GM19239 (cell line): ENCODE measurements at regions not wholly inside any gene's neighbourhood (a gene's known extent, or its start where the extent isn't known, plus 50 kb on each side); places are given as distances from the start of the nearest gene placed in this dataset.

Experiments used
- DNase-seq: peaks from one replicate; pipeline ENCODE4 v3.0.0; 2011; ENCODE audit warnings: low spot score; ENCODE audit not compliant: insufficient read length
- FAIRE-seq: peaks from 2 replicates; lab custom pipeline; 2011; peaks lifted over from hg19 to GRCh38; lab: Jason Lieb, UNC

DNA sequence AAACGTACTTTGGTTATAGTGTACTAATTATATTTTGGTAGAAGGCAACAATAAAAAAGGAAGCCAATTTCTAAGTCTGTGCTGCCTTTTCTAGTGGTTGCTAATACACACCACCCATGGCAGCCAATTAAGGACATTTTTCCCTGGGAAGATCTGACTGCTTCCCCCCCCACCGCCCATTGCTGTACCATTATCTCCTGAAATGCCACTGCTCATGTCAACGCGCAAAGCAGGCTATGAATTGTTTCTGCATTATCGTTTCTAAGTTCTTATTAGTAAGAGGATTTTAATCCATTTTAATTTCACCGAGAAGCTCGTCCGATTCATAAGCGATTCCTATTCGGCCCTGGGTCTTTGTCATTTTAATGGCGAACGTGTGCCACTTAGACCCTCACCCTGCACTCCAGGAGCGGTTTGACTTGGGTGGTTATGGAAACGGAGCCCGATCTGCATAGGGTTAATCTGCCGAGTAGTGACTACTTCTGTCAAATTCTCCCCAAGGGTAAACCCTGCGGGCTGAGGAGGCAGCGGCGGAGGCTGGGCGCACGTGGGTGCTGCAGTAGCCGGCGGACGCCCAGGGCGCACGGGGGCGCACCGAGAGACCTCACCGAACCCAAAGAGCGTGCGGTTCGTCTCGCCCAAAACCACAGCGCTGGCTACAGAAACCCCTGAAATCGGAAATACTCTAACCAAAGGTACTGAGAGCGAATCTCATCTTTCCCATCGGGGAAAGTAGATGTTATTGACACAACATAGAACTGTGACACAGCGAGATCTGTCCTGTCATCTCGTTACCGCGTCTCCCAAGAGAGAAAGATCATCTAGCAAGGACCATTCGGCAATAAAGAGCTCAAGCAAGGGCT, 55.8 kb upstream of the SHC3 start:
- DNase-seq (no peak), FAIRE-seq (peak; percentile 31)

DNA sequence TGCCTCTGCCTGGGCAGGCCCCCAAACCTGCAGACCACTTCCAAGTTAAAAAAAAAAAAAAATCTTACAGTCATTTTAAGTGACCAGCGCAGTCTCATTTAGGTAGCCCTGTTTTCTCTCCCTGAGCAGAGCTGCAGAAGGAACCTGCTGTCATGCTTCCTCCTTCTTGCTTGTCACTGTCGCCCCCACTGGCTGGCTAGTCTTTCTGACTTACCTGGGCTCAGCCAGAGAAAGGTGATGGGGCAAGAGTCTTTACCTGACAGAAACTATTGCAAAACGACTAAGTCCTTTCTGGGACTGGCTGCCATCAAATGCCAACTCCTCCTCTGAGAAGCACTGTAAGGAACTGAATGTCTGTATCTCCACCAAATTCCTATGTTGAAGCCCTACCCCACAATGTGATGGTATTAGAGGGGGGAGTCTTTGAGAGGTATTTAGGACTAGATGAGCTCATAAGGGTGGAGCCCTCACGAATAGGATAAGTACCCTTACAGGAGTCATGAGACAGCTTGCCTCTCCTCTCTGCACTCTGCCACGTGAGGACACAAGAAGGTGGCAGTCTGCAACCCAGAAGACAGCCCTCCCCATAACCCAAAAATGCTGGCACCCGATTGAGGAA, 58.4 kb upstream of the SHC3 start:
- FAIRE-seq, result no peak
- DNase-seq, result no peak

DNA sequence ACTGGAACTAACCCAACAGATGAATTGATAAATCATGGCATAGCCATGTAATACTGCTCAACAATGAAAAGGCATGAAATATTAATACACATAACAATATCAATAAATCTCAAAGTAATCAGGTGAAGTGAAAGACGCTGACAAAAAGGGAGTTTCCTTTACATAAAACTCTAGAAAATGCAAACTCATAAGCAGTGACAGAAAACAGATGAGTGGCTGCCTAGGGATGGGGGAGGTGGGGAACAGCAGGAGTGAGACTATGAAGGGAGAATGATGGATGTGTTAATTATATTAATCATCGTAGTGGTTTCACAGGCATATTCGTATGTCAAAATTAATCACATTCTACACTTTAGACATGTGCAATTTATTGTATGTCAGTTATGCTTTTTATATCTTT, 59.8 kb upstream of the SHC3 start:
- DNase-seq, result no peak
- no peak for FAIRE-seq

DNA sequence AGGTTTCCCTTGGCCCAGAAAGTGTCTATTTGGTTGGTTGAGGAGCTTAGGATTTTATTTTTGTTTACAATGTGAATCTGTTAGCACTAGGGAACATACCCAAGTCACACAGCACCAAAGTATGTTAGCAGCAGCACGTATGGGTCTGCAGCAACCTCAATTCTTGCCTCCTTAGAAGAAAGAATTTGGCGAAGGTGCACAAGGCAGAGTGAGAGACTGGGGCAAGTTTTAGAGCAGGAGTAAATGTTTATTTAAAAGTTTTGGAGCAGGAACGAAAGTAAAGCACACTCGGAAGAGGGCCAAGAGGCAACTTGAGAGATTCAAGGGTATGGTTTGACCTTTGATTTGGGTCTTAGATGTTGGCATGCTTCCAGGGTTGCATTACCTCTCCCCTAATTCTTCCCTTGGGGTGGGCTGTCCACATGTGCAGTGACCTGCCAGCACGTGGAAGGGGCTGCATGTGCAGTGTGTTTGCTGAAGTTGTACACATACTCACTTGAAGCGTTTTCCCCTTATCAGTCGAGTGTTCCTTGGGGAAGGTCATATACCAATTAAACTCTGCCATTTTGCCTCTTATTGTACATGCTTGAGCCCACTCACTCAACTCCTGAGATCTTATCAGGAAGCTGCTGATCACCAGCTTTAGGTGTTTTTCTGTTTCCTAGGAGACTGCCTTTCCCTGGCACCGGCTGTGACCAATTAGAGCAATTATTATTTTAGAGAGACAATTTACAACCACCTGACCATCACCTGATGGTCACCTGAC, 64.9 kb upstream of the SHC3 start:
- FAIRE-seq, result no peak

DNA sequence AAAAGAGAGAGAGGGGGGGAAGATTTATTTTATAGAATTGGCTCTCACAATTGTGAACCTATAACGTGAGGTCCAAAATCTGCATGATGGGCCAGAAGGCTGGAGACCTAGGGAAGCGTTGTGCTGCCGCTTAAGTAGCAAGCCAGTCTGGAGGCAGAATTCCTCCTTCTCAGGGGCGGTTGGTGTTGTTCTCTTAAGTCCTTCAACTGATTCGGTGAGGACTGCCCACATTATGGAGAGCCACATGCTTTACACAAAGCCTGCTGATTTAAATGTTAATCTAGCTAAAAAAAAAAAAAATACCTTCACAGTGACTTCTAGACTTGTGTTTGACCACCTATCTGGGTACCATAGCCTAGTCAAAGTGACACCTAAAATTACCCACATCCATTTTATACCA, 64.2 kb upstream of the CKS2 start:
- DNase-seq (no peak), FAIRE-seq (no peak)

More for the DNA sequence above, 64.9 kb upstream of the SHC3 start:
- DNase-seq, result no peak

DNA sequence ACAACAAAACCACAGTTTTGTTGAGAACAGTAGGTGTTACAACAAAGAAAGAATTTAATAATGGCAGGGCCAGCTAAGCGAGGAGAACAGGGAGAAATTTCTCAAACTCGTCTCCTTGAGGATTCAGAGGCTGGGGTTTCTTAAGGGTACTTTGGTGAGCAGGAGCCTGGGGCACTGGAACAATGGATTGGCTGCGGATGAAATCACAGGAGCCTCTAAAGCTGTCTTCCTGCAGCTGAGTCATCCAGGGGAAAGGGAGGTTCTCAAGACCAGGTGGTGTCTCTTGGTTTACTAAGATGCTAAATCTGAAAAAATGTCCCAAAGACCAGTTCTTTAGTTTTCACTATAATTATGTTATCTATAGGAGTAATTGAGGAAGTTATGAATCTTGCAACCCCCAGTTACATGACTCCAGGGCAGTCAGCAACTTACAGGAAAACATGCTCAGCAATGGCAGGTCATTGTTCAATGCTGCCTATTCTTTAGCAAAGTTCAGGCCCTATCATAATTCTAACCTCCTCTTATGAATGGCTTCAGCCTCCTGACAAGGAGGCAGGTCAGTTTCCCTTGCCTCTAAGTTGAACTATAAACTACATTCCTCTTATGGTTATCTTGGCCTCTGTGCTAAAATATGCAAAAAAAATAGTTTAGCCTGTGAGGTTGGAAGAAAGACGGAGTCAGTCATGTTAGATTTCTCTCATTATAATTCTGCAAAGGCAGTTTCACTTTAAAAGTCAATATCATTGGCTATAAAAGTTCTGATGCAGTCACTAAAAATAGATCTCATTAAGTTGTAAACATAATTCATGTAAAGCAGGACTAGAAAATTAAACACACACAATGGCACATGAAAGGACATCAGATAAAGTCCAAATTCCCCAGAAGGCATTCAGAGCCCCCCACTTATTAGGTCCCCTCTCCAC, 63.3 kb upstream of the CKS2 start:
- FAIRE-seq, result no peak
- no peak for DNase-seq

DNA sequence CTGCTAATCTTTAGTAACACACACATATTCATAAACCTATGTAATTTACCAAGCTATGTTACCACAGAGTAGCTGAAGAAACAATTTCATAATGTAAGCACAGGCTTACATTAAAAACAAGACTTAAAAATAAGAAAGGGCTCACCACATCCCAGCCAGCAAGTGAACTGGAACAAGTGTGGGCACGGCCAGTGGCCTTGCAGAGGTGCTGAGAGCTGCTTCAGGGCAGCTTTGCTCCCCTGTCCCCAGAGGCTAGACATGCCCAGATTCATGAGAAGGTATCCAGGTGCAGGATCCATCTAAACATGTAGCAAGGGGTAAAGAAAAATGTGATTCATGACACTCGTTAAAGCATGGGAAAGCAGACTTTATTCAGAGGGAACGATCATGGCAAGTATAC, 62.0 kb upstream of the CKS2 start:
- DNase-seq (no peak), FAIRE-seq (no peak)

DNA sequence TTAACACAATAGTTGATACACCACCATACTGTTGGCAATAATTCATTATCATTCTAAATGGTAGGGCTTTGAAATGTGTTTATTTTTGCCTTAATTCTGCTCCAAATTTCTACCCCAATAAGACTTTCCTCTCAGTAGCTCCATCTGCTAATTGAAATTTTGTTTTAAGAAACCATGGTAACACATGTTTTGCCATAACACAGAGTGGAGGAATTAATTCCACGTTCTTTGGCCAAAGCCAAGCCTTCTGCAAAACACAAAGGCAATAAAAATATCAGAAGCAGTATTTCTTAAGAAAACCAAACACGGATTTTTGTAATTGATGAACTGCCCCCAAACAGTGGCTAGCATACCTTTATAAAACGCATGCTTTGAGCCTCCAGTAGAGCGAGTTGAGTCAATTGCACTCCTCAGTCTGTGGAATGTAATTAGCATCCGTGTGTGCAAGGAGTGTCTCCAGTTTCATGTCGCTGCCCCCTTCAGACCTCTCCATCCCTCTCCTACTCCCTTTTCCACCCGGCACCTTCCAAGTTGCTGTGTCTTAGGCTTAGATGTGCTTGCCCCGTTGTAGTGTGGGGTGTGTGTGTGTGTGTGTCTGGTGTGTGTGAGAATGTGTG, 58.2 kb upstream of the CKS2 start:
- FAIRE-seq, result no peak
- DNase-seq, result no peak

DNA sequence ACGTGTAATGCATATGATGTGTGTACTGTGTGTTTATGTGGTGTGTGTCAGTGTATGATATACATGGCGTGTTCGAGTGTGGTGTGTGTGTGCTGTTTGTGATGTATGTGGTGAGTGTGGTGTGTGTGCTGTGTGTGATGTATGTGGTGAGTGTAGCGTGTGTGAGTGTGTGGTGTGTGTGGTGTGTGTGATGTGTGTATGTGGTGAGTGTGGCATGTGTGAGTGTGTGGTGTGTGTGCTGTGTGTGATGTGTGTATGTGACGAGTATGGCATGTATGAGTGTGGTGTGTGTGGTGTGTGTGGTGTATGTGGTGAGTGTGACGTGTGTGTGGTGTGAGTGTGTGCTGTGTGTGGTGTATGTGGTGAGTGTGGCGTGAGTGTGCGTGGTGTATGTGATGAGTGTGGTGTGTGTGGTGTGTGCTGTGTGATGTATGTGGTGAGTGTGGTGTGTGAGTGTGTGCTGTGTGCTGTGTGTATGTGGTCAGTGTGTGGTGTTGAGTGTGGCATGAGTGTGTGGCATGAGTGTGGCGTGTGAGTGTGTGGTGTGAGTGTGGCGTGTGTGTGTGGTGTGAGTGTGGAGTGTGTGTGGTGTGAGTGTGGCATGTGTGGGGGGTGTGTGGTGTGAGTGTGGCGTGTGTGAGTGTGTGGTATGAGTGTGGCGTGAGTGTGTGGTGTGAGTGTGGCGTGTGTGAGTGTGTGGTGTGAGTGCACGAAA, 56.8 kb upstream of the CKS2 start:
- DNase-seq (no peak), FAIRE-seq (no peak)

DNA sequence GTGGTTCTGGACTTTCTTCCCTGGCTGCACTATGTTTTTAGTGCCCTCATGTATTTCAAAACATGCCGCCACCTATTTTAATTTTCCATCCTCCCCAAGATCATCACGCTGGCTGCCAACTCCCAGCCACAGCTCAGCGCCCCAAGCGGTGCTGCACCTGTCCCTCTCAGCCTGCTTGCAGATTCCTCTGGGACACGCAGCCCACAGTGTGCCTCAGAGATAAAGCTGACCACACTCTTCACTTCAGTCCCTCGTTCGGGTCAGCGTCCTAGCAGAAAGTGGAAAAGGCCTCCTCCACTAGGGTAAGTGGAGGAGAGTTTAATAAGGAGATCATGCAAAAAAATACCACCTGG, 56.2 kb upstream of the CKS2 start:
- DNase-seq (no peak), FAIRE-seq (no peak)

DNA sequence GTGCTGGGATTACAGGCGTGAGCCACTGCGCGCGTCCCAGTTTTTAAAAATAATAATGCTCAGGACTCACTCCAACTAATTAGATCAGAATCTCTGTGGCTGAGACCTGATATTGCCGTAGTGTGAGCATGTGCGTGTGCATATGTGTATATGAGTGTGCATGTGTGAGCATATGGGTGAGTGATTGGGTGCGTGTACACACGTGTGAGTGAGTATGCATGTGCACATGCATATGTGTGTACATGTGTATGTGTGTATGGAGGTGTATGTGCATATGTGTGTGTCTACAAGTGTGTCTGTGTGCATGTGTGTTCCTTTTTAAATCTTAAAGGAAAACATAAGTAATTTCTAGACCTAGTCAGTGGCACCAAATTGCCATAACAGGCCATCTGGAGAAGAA, 54.8 kb upstream of the CKS2 start:
- FAIRE-seq, result no peak
- DNase-seq, result no peak

DNA sequence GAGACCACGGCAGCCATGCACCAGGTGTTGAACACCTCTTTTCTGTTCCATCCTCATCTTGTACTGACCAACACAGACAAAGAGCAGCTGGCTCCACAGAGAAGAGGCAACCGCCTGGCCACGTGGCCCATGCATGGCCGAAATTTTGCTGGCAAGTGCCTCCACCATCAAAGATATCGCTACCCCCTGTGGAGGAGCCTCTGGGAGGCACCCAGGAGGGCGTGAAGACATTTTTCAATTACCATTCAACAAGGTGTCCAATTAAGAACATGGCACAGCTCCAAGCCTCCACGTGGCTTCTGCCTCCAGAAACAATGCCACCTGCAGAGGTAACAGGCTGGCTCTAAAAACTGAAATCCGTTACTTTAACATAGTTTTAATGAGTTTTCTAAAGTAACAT, 54.4 kb upstream of the CKS2 start:
- DNase-seq (no peak), FAIRE-seq (no peak)

DNA sequence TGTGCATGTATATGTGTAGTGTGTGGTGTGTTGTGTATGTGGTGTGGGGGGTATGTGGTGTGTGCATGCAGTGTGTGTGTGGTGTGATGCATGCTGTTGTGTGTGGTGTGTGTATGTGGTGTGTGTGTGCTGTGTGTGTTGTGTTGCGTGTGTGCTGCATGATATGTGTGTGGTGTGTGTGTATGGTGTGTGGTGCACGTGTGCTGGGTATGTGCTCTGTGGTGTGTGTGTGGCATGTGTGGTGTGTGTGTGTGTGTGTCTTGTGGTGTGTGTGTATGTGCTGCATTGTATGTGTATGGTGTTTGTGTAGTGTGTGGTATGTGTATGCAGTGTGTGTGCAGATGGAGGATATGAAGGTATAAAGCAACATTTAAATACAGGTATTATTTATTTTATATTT, 50.5 kb upstream of the CKS2 start:
- DNase-seq, result no peak

More for the DNA sequence above, 50.5 kb upstream of the CKS2 start:
- no peak for FAIRE-seq
